IMR-90 (cell line): ENCODE measurements at regions not wholly inside any gene's neighbourhood (a gene's known extent, or its start where the extent isn't known, plus 50 kb on each side); places are given as distances from the start of the nearest gene placed in this dataset.

Experiments
- CHD1 ChIP-seq: IDR thresholded peaks from 2 replicates; pipeline ENCODE4 v1.6.1; 2012; ENCODE audit warnings: low read depth, low read length, improper control_type of control experiment
- CTCF ChIP-seq: conservative IDR thresholded peaks from 2 replicates; pipeline ENCODE4 v1.5.1; 2012; ENCODE audit warnings: mild to moderate bottlenecking, low read depth, low read length, improper control_type of control experiment
- ELK1 ChIP-seq: fragments of 150-350 bp; IDR thresholded peaks from 2 replicates; pipeline ENCODE4 v1.6.1; 2016; ENCODE audit warnings: low read depth, mild to moderate bottlenecking, low read length, moderate library complexity, borderline replicate concordance
- FOS ChIP-seq: fragments of 150-350 bp; IDR thresholded peaks from 2 replicates; pipeline ENCODE4 v1.6.1; 2016; ENCODE audit warnings: low read depth, low read length
- MAZ ChIP-seq: IDR thresholded peaks from 2 replicates; pipeline ENCODE4 v1.6.1; 2012; ENCODE audit warnings: low read depth, mild to moderate bottlenecking, low read length, improper control_type of control experiment, moderate library complexity, borderline replicate concordance
- MXI1 ChIP-seq: IDR thresholded peaks from 2 replicates; pipeline ENCODE4 v1.6.1; 2012; ENCODE audit warnings: low read depth, mild to moderate bottlenecking, low read length, moderate library complexity, borderline replicate concordance
- NFE2L2 ChIP-seq: fragments of 150-350 bp; IDR thresholded peaks from 2 replicates; pipeline ENCODE4 v1.6.1; 2016; ENCODE audit warnings: low read depth, mild to moderate bottlenecking, low read length
- POLR2A ChIP-seq: IDR thresholded peaks from 2 replicates; pipeline ENCODE4 v1.6.1; 2012; ENCODE audit warnings: mild to moderate bottlenecking, low read depth, low read length
- RFX5 ChIP-seq: IDR thresholded peaks from 2 replicates; pipeline ENCODE4 v1.8.0; 2012; ENCODE audit warnings: low read depth, mild to moderate bottlenecking, low read length, moderate library complexity
- SMC3 ChIP-seq: fragments of 150-350 bp; IDR thresholded peaks from 2 replicates; pipeline ENCODE4 v1.6.1; 2016; ENCODE audit warnings: low read depth, mild to moderate bottlenecking, antibody characterized with exemption, low read length, moderate library complexity

GRCh38 chr1:47519491-47519890, 81.6 kb downstream of the FOXD2 start:
- TF ChIP-seq FOS (no peak), POLR2A (no peak), CTCF (no peak), NFE2L2 (no peak), SMC3 (no peak), MXI1 (no peak), RFX5 (no peak), CHD1 (no peak), MAZ (no peak), ELK1 (no peak)
